Loucy (cell line): ENCODE measurements at regions not wholly inside any gene's neighbourhood (a gene's known extent, or its start where the extent isn't known, plus 50 kb on each side); places are given as distances from the start of the nearest gene placed in this dataset.

Source experiments
- H2AFZ ChIP-seq: fragments of 200-600 bp; sonication (generic); 2 replicates; pipeline ENCODE4 v1.6.0; 2016; ENCODE audit warnings: antibody characterized with exemption, mild to moderate bottlenecking, low read length, moderate library complexity
- H3F3A ChIP-seq: fragments of 200-600 bp; 2 replicates; pipeline ENCODE4 v1.6.0; 2016; ENCODE audit warnings: antibody characterized with exemption, low read depth, mild to moderate bottlenecking
- H3K27me3 ChIP-seq: fragments of 200-600 bp; sonication (generic); 2 replicates; pipeline ENCODE4 v1.6.1; 2014; ENCODE audit warnings: low read length, mild to moderate bottlenecking; ENCODE audit not compliant: insufficient read depth, poor library complexity, severe bottlenecking
- H3K36me3 ChIP-seq: fragments of 200-600 bp; sonication (generic); 2 replicates; pipeline ENCODE4 v1.6.1; 2016; ENCODE audit warnings: low read length; ENCODE audit not compliant: insufficient read depth
- H3K4me1 ChIP-seq: fragments of 200-600 bp; sonication (generic); 2 replicates; pipeline ENCODE4 v1.5.1; 2014; ENCODE audit warnings: low read length, mild to moderate bottlenecking; ENCODE audit not compliant: insufficient read depth, poor library complexity, severe bottlenecking
- H3K4me2 ChIP-seq: fragments of 200-600 bp; sonication (generic); 2 replicates; pipeline ENCODE4 v1.6.0; 2014; ENCODE audit warnings: antibody characterized with exemption, low read length, low read depth, mild to moderate bottlenecking; ENCODE audit not compliant: poor library complexity, severe bottlenecking
- H3K4me3 ChIP-seq: fragments of 200-600 bp; sonication (generic); 2 replicates; pipeline ENCODE4 v1.5.1; 2014; ENCODE audit warnings: low read length, mild to moderate bottlenecking, mixed read lengths; ENCODE audit not compliant: poor library complexity, severe bottlenecking
- H3K79me2 ChIP-seq: fragments of 200-600 bp; sonication (generic); 2 replicates; pipeline ENCODE4 v1.6.1; 2014; ENCODE audit warnings: low read length; ENCODE audit not compliant: insufficient read depth
- H3K9ac ChIP-seq: fragments of 200-600 bp; sonication (generic); 2 replicates; pipeline ENCODE4 v1.6.0; 2014; ENCODE audit warnings: mild to moderate bottlenecking, low read depth, low read length, moderate library complexity; ENCODE audit not compliant: poor library complexity, severe bottlenecking
- H3K9me2 ChIP-seq: fragments of 200-600 bp; sonication (generic); replicated peaks from 2 replicates; pipeline ENCODE4 v1.6.1; 2016; ENCODE audit warnings: low read depth, low read length, mixed read lengths
- H3K9me3 ChIP-seq: fragments of 200-600 bp; sonication (generic); 2 replicates; pipeline ENCODE4 v1.6.1; 2014; ENCODE audit warnings: mild to moderate bottlenecking, antibody characterized with exemption, low read length, low read depth; ENCODE audit not compliant: insufficient read depth
- H4K20me1 ChIP-seq: fragments of 200-600 bp; sonication (generic); 2 replicates; pipeline ENCODE4 v1.6.0; 2014; ENCODE audit warnings: antibody characterized with exemption, low read length, mild to moderate bottlenecking; ENCODE audit not compliant: insufficient read depth, poor library complexity, severe bottlenecking
- EZH2phosphoT487 ChIP-seq: fragments of 200-600 bp; IDR thresholded peaks from 2 replicates; pipeline ENCODE4 v1.6.1; 2018; ENCODE audit warnings: antibody characterized with exemption, mild to moderate bottlenecking, moderate library complexity, borderline replicate concordance
- TF ChIP-seq, protein P1 (sequence below): fragments of 200-600 bp; sonication (generic); conservative IDR thresholded peaks from 2 replicates; pipeline ENCODE4 v1.5.1; 2014; ENCODE audit warnings: mild to moderate bottlenecking, antibody characterized with exemption, low read length

DNA sequence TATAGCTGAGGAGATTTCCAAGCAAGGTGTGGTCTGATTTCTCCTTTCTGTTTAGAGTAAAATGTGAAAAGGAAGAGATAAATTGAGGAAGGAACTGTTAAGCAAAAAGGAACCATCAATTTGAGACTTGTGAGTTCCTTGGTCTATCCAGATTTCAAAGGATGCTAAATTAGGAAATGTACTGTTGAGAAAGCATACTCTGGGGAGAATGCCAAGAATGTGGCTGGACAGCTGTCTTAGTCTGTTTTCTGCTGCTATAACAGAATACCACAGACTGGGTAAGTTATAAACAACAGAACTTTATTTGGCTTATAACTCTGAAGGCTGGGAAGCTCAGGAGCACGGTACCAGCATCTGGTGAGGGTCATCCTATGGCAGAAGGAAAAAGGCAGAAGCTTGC is 1097.2 kb downstream of the TDRD15 start:
- TF ChIP-seq EZH2phosphoT487, result no peak
- TF ChIP-seq, protein P1, sequence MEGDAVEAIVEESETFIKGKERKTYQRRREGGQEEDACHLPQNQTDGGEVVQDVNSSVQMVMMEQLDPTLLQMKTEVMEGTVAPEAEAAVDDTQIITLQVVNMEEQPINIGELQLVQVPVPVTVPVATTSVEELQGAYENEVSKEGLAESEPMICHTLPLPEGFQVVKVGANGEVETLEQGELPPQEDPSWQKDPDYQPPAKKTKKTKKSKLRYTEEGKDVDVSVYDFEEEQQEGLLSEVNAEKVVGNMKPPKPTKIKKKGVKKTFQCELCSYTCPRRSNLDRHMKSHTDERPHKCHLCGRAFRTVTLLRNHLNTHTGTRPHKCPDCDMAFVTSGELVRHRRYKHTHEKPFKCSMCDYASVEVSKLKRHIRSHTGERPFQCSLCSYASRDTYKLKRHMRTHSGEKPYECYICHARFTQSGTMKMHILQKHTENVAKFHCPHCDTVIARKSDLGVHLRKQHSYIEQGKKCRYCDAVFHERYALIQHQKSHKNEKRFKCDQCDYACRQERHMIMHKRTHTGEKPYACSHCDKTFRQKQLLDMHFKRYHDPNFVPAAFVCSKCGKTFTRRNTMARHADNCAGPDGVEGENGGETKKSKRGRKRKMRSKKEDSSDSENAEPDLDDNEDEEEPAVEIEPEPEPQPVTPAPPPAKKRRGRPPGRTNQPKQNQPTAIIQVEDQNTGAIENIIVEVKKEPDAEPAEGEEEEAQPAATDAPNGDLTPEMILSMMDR, result no peak
- Histone ChIP-seq H3F3A (no peaks in the 10 kb centered on the region), H3K4me3 (no peak overlapping the region), H3K9me3 (no peaks in the 10 kb centered on the region), H3K4me2 (no peak overlapping the region), H3K9ac (no peak overlapping the region), H3K9me2 (no peaks in the 10 kb centered on the region), H3K36me3 (no peaks in the 10 kb centered on the region), H3K4me1 (no peaks in the 10 kb centered on the region), H3K79me2 (no peaks in the 10 kb centered on the region), H3K27me3 (no peaks in the 10 kb centered on the region), H4K20me1 (no peaks in the 10 kb centered on the region), H2AFZ (no peak overlapping the region)

DNA sequence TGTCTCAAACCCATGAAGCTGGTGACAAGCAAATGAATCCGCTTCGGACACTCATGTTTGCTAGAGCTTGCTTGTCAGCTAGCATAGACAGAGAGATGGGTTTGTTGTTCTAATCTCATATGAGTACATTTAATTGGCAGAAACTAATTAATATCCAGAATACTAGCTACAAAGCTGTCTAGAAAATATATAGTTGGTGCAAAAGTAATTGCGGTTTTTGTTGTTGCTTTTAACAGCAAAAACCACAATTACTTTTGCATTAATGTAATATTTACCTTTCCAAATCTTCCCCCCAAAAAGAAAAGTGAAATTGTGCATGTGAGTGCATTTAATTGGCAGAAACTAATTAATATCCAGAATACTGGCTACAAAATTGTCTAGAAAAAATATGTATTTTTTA is 1115.2 kb downstream of the TDRD15 start:
- H3K27me3 ChIP-seq, result no peaks in the 10 kb centered on the region
- H3K9me3 ChIP-seq, result no peaks in the 10 kb centered on the region
- H3F3A ChIP-seq, result no peaks in the 10 kb centered on the region
- H3K9ac ChIP-seq, result no peak overlapping the region
- no peak overlapping the region for H3K4me2 ChIP-seq
- H2AFZ ChIP-seq, result no peak overlapping the region
- H3K4me3 ChIP-seq, result no peak overlapping the region
- H4K20me1 ChIP-seq, result no peaks in the 10 kb centered on the region
- H3K4me1 ChIP-seq, result no peaks in the 10 kb centered on the region
- no peaks in the 10 kb centered on the region for H3K9me2 ChIP-seq
- no peak for TF ChIP-seq EZH2phosphoT487
- TF ChIP-seq, protein P1, result no peak
- no peaks in the 10 kb centered on the region for H3K36me3 ChIP-seq
- no peaks in the 10 kb centered on the region for H3K79me2 ChIP-seq

DNA sequence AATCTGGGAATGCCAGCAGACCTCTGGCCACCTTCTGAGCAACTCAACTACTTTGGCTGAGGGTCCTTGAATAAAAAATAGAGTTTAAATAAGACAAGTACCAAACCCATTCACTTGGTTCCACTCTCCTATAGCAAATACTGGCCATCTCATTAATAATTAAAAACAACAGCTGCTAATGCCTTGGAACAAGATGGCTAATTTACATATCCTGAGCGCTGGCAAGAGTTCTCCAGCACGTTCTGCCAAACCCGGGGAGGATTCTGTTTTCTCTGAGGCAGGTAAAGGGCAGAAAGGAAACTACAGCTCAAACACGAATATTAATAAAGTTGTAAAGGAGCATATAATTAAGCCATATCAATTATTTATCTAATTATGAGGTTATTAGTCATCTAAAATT is 1123.7 kb downstream of the TDRD15 start:
- no peaks in the 10 kb centered on the region for H3K27me3 ChIP-seq
- H3K9me2 ChIP-seq, result no peaks in the 10 kb centered on the region
- no peak overlapping the region for H3K4me3 ChIP-seq
- H4K20me1 ChIP-seq, result no peaks in the 10 kb centered on the region
- H3K79me2 ChIP-seq, result no peaks in the 10 kb centered on the region
- TF ChIP-seq EZH2phosphoT487, result no peak
- TF ChIP-seq, protein P1, result no peak
- H3F3A ChIP-seq, result no peaks in the 10 kb centered on the region
- H3K9me3 ChIP-seq, result no peaks in the 10 kb centered on the region; the same call in 1 of the 2 replicates
- H3K4me2 ChIP-seq, result no peak overlapping the region
- H2AFZ ChIP-seq, result no peak overlapping the region
- H3K9ac ChIP-seq, result no peak overlapping the region
- H3K4me1 ChIP-seq, result no peaks in the 10 kb centered on the region
- no peaks in the 10 kb centered on the region for H3K36me3 ChIP-seq
